Astrocyte (in vitro differentiated cells and primary cell): ENCODE measurements at regions not wholly inside any gene's neighbourhood (a gene's known extent, or its start where the extent isn't known, plus 50 kb on each side); places are given as distances from the start of the nearest gene placed in this dataset.
"Not testable (repeated sequence)": the region's sequence is repeated elsewhere in the genome, so short reads cannot be mapped to it uniquely, and the experiment has no call there.

Experiments
- DNase-seq: peaks from one replicate; pipeline ENCODE4 v3.0.0-alpha.2; 2010; ENCODE audit warnings: low read depth
- FAIRE-seq: peaks from 2 replicates; lab custom pipeline; 2011; peaks lifted over from hg19 to GRCh38; lab: Jason Lieb, UNC
- H2AFZ ChIP-seq: 2 replicates; pipeline ENCODE4 v1.6.0; 2012; ENCODE audit warnings: low read depth, low read length, inconsistent platforms
- H3K27ac ChIP-seq: 2 replicates; pipeline ENCODE4 v1.5.1; 2011; ENCODE audit warnings: low read depth, low read length, inconsistent platforms
- H3K27me3 ChIP-seq: 2 replicates; pipeline ENCODE4 v1.6.0; 2011; ENCODE audit warnings: low read length, inconsistent platforms; ENCODE audit not compliant: insufficient read depth
- H3K36me3 ChIP-seq: 2 replicates; pipeline ENCODE4 v1.5.1; 2011; ENCODE audit warnings: low read length, inconsistent platforms; ENCODE audit not compliant: insufficient read depth
- H3K4me1 ChIP-seq: 2 replicates; pipeline ENCODE4 v1.5.1; 2011; ENCODE audit warnings: low read length, inconsistent platforms; ENCODE audit not compliant: insufficient read depth
- H3K4me2 ChIP-seq: 2 replicates; pipeline ENCODE4 v1.6.0; 2012; ENCODE audit warnings: low read length, inconsistent platforms
- H3K4me3 ChIP-seq: 2 replicates; pipeline ENCODE4 v1.5.1; 2011; ENCODE audit warnings: low read depth, mild to moderate bottlenecking, low read length, inconsistent platforms; ENCODE audit not compliant: insufficient read depth
- H3K79me2 ChIP-seq: 2 replicates; pipeline ENCODE4 v1.6.0; 2012; ENCODE audit warnings: mild to moderate bottlenecking, low read length, inconsistent platforms; ENCODE audit not compliant: insufficient read depth
- H3K9ac ChIP-seq: 2 replicates; pipeline ENCODE4 v1.6.0; 2012; ENCODE audit warnings: mild to moderate bottlenecking, low read length, inconsistent platforms
- H3K9me3 ChIP-seq: 2 replicates; pipeline ENCODE4 v1.5.1; 2012; ENCODE audit warnings: low read depth, mild to moderate bottlenecking, low read length, inconsistent platforms; ENCODE audit not compliant: insufficient read depth
- H4K20me1 ChIP-seq: 2 replicates; pipeline ENCODE4 v1.6.0; 2012; ENCODE audit warnings: low read length, inconsistent platforms; ENCODE audit not compliant: insufficient read depth
- H3K27ac Mint-ChIP-seq: one replicate; pipeline ENCODE4 v1.8.0; 2021; ENCODE audit warnings: mild to moderate bottlenecking, mixed read lengths; ENCODE audit not compliant: unreplicated experiment
- H3K27me3 Mint-ChIP-seq: one replicate; pipeline ENCODE4 v1.8.0; 2021; ENCODE audit warnings: low read depth, mixed read lengths; ENCODE audit not compliant: unreplicated experiment
- H3K36me3 Mint-ChIP-seq: one replicate; pipeline ENCODE4 v1.8.0; 2021; ENCODE audit warnings: low read depth, mixed read lengths; ENCODE audit not compliant: unreplicated experiment
- H3K4me1 Mint-ChIP-seq: one replicate; pipeline ENCODE4 v1.8.0; 2021; ENCODE audit warnings: low read depth, mixed read lengths; ENCODE audit not compliant: unreplicated experiment
- H3K4me3 Mint-ChIP-seq: one replicate; pipeline ENCODE4 v1.8.0; 2021; ENCODE audit warnings: mild to moderate bottlenecking, moderate library complexity, mixed read lengths; ENCODE audit not compliant: unreplicated experiment
- H3K9me3 Mint-ChIP-seq: one replicate; pipeline ENCODE4 v1.8.0; 2021; ENCODE audit warnings: mild to moderate bottlenecking, mixed read lengths; ENCODE audit not compliant: unreplicated experiment
- EZH2 ChIP-seq: IDR thresholded peaks from 2 replicates; pipeline ENCODE4 v1.6.1; 2012; ENCODE audit warnings: mild to moderate bottlenecking, low read length, inconsistent platforms; ENCODE audit not compliant: insufficient read depth
- TF ChIP-seq, protein P1 (sequence below): IDR thresholded peaks from 2 replicates; pipeline ENCODE4 v1.5.1; 2011; ENCODE audit warnings: low read depth, mild to moderate bottlenecking, inconsistent platforms, low read length, moderate library complexity; ENCODE audit not compliant: insufficient read depth

DNA sequence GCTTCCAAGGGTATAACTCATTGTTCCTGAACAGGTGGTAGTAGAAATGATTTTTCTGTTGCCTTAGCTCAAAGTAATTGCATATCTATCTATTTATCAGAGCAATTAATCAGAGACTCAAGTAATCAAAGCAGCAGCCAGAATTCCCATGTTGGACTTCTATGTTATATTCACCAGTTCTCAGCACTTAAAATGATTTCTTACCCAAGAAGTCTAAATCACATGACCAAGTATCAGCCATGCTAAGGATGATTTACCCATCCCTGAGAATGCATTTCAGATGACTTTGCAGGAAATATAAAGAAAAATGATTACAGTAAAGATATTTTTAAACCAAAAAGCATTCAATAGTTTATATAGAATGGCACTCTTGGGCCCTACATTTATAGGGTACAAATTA, 352.2 kb downstream of the NUP35 start:
- no peak overlapping the region for H3K4me2 ChIP-seq
- Mint-ChIP-seq H3K4me1 (no peaks in the 10 kb centered on the region), H3K27me3 (no peaks in the 10 kb centered on the region), H3K9me3 (no peaks in the 10 kb centered on the region), H3K27ac (no peak overlapping the region), H3K36me3 (no peaks in the 10 kb centered on the region), H3K4me3 (no peak overlapping the region)
- no peak overlapping the region for H2AFZ ChIP-seq
- FAIRE-seq = no peak
- DNase-seq = no peak
- H3K27me3 ChIP-seq = no peaks in the 10 kb centered on the region
- H3K79me2 ChIP-seq = no peaks in the 10 kb centered on the region
- H3K27ac ChIP-seq = no peak overlapping the region
- no peaks in the 10 kb centered on the region for H3K36me3 ChIP-seq
- no peaks in the 10 kb centered on the region for H4K20me1 ChIP-seq
- no peaks in the 10 kb centered on the region for H3K9me3 ChIP-seq
- no peaks in the 10 kb centered on the region for H3K4me1 ChIP-seq
- TF ChIP-seq, protein P1, sequence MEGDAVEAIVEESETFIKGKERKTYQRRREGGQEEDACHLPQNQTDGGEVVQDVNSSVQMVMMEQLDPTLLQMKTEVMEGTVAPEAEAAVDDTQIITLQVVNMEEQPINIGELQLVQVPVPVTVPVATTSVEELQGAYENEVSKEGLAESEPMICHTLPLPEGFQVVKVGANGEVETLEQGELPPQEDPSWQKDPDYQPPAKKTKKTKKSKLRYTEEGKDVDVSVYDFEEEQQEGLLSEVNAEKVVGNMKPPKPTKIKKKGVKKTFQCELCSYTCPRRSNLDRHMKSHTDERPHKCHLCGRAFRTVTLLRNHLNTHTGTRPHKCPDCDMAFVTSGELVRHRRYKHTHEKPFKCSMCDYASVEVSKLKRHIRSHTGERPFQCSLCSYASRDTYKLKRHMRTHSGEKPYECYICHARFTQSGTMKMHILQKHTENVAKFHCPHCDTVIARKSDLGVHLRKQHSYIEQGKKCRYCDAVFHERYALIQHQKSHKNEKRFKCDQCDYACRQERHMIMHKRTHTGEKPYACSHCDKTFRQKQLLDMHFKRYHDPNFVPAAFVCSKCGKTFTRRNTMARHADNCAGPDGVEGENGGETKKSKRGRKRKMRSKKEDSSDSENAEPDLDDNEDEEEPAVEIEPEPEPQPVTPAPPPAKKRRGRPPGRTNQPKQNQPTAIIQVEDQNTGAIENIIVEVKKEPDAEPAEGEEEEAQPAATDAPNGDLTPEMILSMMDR = no peak
- TF ChIP-seq EZH2 = no peak
- no peak overlapping the region for H3K9ac ChIP-seq
- H3K4me3 ChIP-seq = no peak overlapping the region

DNA sequence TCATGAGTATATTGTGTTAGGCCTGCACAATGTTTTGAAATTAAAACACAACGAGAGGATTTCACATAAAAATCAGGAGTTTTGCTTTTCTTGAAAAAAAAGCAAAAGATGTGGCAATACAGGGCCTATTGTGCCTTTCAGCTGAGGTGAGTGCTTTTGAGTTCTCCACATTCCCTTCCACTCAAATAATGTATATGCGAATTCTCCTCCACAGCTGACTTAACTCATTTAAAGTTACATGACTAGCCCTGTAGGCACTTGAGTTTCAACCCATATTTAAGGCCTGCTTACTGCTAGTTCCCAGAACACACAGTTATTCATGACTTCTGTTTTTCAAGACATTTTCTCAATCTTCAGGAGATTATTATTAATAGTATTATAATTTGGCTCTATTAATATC, 353.1 kb downstream of the NUP35 start:
- no peak for FAIRE-seq
- Histone ChIP-seq H3K79me2 (no peaks in the 10 kb centered on the region), H3K4me1 (no peaks in the 10 kb centered on the region), H3K36me3 (no peaks in the 10 kb centered on the region), H3K27ac (no peak overlapping the region), H4K20me1 (no peaks in the 10 kb centered on the region), H3K4me3 (no peak overlapping the region), H2AFZ (no peak overlapping the region), H3K9me3 (no peaks in the 10 kb centered on the region), H3K27me3 (no peaks in the 10 kb centered on the region), H3K4me2 (no peak overlapping the region), H3K9ac (no peak overlapping the region)
- Mint-ChIP-seq H3K4me3 (no peak overlapping the region), H3K9me3 (no peaks in the 10 kb centered on the region), H3K36me3 (no peaks in the 10 kb centered on the region), H3K4me1 (no peaks in the 10 kb centered on the region), H3K27me3 (no peaks in the 10 kb centered on the region), H3K27ac (no peak overlapping the region)
- no peak for TF ChIP-seq EZH2
- TF ChIP-seq, protein P1 = no peak
- no peak for DNase-seq

DNA sequence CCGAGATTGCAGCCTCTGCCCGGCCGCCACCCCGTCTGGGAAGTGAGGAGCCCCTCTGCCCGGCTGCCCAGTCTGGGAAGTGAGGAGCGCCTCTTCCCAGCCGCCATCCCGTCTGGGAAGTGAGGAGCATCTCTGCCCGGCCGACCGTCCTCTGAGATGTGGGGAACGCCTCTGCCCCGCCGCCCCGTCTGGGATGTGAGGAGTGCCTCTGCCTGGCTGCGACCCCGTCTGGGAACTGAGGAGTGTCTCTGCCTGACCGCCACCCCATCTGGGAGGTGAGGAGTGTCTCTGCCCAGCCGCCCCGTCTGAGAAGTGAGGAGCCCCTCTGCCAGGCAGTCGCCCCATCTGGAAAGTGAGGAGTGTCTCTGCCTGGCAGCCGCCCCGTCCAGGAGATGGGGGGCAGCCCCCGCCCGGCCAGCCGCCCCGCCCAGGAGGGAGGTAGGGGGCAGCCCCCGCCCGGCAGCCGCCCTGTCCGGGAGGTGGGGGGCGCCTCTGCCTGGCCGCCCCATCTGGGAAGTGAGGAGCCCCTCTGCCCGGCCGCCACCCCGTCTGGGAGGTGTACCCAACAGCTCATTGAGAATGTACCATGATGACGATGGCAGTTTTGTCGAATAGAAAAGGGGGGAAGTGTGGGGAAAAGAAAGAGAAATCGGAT, 354.8 kb downstream of the NUP35 start:
- not testable (repeated sequence) for FAIRE-seq, H3K4me1 Mint-ChIP-seq, H3K27me3 Mint-ChIP-seq, DNase-seq, H3K4me3 ChIP-seq, H3K27me3 ChIP-seq, H3K9me3 ChIP-seq, H3K9me3 Mint-ChIP-seq, H3K36me3 ChIP-seq, H3K9ac ChIP-seq, H4K20me1 ChIP-seq, H3K79me2 ChIP-seq, H3K27ac ChIP-seq, H3K27ac Mint-ChIP-seq, H3K4me2 ChIP-seq, H2AFZ ChIP-seq, H3K4me3 Mint-ChIP-seq, H3K36me3 Mint-ChIP-seq, H3K4me1 ChIP-seq
